Central memory CD8-positive, alpha-beta T cell (primary cell): ENCODE measurements at regions not wholly inside any gene's neighbourhood (a gene's known extent, or its start where the extent isn't known, plus 50 kb on each side); places are given as distances from the start of the nearest gene placed in this dataset.

Experiments
- ATAC-seq: fragments of 150-1000 bp; cut with Tn5 transposase; replicated peaks from 2 replicates; pipeline ENCODE4 v1.10.0; 2022; ENCODE audit warnings: mild to moderate bottlenecking, moderate FRiP score, moderate number of reproducible peaks; ENCODE audit not compliant: poor library complexity, severe bottlenecking; ENCODE audit errors: extremely low read depth
- DNase-seq, 2 donors: peaks; one replicate each; pipeline ENCODE4 v3.0.0; 2021; ENCODE audit warnings: low spot score in 2 of 2
- H3K27ac Mint-ChIP-seq: one replicate; pipeline ENCODE4 v1.8.0; 2022; ENCODE audit warnings: low read depth, mild to moderate bottlenecking, moderate library complexity, mixed read lengths
- H3K27me3 Mint-ChIP-seq: one replicate; pipeline ENCODE4 v1.8.0; 2022; ENCODE audit warnings: mixed read lengths
- H3K36me3 Mint-ChIP-seq: one replicate; pipeline ENCODE4 v1.8.0; 2022; ENCODE audit warnings: mild to moderate bottlenecking, moderate library complexity, mixed read lengths; ENCODE audit not compliant: insufficient read depth
- H3K4me1 Mint-ChIP-seq: one replicate; pipeline ENCODE4 v1.8.0; 2022; ENCODE audit warnings: mixed read lengths
- H3K4me3 Mint-ChIP-seq: one replicate; pipeline ENCODE4 v1.8.0; 2022; ENCODE audit warnings: mild to moderate bottlenecking, moderate library complexity, mixed read lengths
- H3K9me3 Mint-ChIP-seq: one replicate; pipeline ENCODE4 v1.8.0; 2022; ENCODE audit warnings: mixed read lengths

DNA sequence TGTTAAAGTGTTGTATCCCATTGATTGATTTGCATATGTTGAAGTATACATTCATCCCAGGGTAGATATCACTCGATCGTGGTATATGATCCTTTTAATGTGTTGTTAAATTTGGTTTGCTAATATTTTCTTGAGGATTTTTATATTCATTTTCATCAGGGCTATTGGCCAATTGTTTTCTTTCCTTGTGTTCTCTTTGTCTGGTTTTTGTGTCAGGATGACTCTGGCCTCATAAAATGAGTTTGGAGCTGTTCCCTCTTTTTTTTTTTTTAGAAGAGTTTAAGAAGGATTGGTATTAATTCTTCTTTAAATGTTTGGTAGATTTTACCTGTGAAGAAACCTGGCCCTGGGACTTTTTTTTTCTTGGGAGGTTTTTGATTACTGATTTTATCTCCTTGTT lies 303.5 kb upstream of the RTL1 start:
- Mint-ChIP-seq H3K27me3 (peaks cover 15% of the 10 kb centered on the region), H3K4me3 (no peak overlapping the region), H3K9me3 (peaks cover 31% of the 10 kb centered on the region), H3K36me3 (peaks cover 3% of the 10 kb centered on the region), H3K27ac (no peak overlapping the region), H3K4me1 (no peaks in the 10 kb centered on the region)
- DNase-seq (no peak), ATAC-seq (no peak)

DNA sequence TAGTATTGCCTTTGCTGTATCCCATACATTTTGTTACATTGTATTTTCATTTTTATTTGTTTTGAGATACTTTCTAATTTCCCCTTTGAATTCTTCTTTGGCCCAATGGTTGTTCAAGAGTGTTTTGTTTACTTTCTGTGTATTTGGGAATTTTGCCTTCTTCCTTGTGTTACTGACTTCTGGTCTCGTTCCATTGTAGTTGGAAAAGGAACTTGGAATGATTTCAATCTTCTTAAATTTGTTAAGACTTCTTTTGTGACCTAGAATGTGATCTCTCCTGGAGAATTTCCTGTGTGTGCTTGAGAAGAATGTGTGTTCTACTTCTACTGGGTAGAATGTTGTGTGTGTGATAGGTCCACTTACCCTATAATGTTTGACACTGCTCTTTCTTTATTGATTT lies 304.4 kb upstream of the RTL1 start:
- DNase-seq (no peak), ATAC-seq (no peak)
- no peak overlapping the region for H3K27ac Mint-ChIP-seq
- peaks cover 15% of the 10 kb centered on the region for H3K27me3 Mint-ChIP-seq
- H3K9me3 Mint-ChIP-seq, result peaks cover 34% of the 10 kb centered on the region
- H3K4me3 Mint-ChIP-seq, result no peak overlapping the region
- H3K36me3 Mint-ChIP-seq, result peaks cover 4% of the 10 kb centered on the region
- H3K4me1 Mint-ChIP-seq, result no peaks in the 10 kb centered on the region

DNA sequence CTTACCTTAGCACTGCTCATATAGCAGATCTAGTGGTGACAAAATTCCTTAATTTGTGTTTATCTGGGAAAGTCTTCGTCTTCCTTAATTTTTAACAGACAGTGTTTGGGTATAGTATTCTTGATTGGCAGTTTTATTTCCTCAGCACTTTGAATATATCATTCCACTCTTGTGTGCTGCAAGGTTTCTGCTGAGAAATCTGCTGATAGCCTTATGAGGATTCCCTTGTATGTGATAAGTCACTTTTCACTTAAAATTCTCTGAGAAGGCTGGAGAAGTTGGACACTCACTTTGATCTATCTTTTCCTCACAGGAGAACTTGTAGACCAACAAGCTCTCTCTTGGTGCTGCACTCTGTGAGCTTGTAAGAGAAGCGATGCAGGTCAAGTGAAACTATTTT lies 306.1 kb upstream of the RTL1 start:
- Mint-ChIP-seq H3K4me1 (no peaks in the 10 kb centered on the region), H3K27ac (no peak overlapping the region), H3K36me3 (peaks cover 4% of the 10 kb centered on the region), H3K27me3 (peaks cover 15% of the 10 kb centered on the region), H3K9me3 (peaks cover 23% of the 10 kb centered on the region), H3K4me3 (no peak overlapping the region)
- no peak for ATAC-seq
- DNase-seq, result no peak

DNA sequence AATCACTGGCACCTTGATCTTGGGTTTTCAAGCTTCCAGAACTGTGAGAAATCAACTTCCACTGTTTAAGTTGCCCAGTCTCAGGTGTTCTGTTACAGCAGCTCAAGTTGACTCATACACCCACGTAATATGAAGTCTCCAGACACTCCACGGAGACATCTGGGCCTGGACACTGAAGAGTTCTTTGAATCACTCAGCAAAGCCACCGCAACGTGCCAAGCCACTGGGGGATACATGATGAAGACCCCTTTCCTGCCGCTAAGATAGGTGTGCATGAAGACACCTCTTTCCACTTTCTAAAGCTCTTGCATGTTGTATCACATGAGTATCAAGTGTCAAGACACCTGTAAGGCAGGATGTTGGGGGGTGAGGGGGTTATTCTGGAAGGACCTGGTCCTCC lies 311.7 kb upstream of the RTL1 start:
- H3K27me3 Mint-ChIP-seq, result peaks cover 17% of the 10 kb centered on the region
- ATAC-seq, result no peak
- no peaks in the 10 kb centered on the region for H3K4me1 Mint-ChIP-seq
- H3K27ac Mint-ChIP-seq, result no peak overlapping the region
- no peak overlapping the region for H3K4me3 Mint-ChIP-seq
- H3K9me3 Mint-ChIP-seq, result peaks cover 12% of the 10 kb centered on the region
- no peak for DNase-seq
- peaks cover 4% of the 10 kb centered on the region for H3K36me3 Mint-ChIP-seq

DNA sequence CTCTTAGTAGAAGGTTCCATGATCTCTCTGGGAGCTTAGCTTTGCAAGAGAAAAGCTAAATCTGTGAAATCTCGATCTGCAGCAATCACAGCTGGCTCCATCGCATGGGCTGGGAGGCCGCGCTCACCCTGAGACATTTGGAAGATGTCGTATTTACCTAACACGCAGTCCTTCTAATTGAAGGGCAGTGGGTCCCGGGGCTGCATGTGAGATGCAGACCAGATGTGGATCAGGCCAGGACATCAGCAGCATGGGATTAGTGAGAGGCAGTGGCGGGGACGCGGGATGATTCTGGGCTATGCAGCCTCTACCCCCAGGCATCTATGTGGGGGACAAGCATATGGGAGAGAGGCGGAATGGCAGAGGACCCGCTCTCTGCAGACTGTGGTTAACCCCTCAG lies 312.4 kb upstream of the RTL1 start:
- no peak for DNase-seq
- H3K27ac Mint-ChIP-seq, result no peak overlapping the region
- peaks cover 12% of the 10 kb centered on the region for H3K9me3 Mint-ChIP-seq
- no peaks in the 10 kb centered on the region for H3K4me1 Mint-ChIP-seq
- peaks cover 24% of the 10 kb centered on the region for H3K27me3 Mint-ChIP-seq
- no peak for ATAC-seq
- peaks cover 4% of the 10 kb centered on the region for H3K36me3 Mint-ChIP-seq
- H3K4me3 Mint-ChIP-seq, result no peak overlapping the region

DNA sequence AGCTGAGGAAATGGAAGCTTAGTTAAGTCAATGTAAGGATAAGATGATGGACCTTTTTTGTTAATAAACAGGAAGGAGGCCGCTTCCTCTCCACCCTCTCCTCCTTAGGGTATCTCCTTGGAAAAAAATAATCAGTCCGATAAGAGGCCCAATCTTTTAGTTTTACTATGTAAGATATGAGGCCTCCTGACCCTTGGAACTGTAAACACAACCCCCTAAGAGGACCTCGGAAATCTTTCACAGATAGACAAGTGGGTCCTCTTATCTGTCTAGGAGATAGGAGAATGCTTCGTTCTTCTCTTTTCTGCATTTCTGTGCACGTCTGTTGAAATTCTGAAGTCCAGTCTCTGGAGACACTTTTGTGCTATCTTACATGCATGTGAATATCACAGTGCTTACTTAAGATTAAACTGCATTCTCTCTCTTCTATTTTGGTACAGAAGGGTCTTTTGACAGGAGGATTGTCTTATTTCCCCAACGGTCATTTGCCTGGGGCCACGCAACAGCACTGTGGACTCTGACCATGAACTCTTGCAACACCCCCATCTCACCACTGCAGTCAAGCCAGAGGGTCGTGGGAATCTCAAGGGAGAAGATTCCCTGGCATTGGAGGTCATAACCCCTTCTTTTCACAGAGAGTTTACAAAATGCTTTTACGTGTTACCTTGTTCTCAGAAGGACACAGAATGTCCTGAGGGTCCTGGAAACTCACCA lies 313.0 kb upstream of the RTL1 start:
- H3K4me3 Mint-ChIP-seq, result no peak overlapping the region
- ATAC-seq (no peak), DNase-seq (no peak)
- H3K27me3 Mint-ChIP-seq, result peaks cover 30% of the 10 kb centered on the region
- H3K4me1 Mint-ChIP-seq, result no peaks in the 10 kb centered on the region
- no peak overlapping the region for H3K27ac Mint-ChIP-seq
- H3K36me3 Mint-ChIP-seq, result peaks cover 2% of the 10 kb centered on the region
- peaks cover 12% of the 10 kb centered on the region for H3K9me3 Mint-ChIP-seq

DNA sequence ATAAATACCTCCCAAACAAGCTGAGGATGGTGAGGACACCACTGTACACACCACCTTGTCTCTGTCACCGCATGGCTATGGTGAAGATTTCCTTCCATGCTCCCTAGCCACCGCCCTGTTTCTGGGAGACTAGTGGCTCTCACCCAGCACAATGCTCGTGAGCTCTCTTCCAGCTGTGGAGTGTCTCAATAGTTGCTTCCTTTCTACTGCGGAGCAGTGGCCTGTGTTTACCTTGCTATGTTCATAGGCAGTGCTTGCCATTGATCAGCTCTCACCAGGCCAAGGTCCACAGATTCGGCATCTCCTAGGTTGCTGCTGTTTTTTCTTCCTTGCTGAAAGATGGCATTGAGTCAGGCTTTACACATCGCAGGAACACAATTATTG lies 313.6 kb upstream of the RTL1 start:
- no peak overlapping the region for H3K4me3 Mint-ChIP-seq
- H3K36me3 Mint-ChIP-seq, result peaks cover under 1% of the 10 kb centered on the region
- no peaks in the 10 kb centered on the region for H3K4me1 Mint-ChIP-seq
- DNase-seq (no peak), ATAC-seq (no peak)
- peaks cover 8% of the 10 kb centered on the region for H3K9me3 Mint-ChIP-seq
- peaks cover 34% of the 10 kb centered on the region for H3K27me3 Mint-ChIP-seq
- H3K27ac Mint-ChIP-seq, result no peak overlapping the region

DNA sequence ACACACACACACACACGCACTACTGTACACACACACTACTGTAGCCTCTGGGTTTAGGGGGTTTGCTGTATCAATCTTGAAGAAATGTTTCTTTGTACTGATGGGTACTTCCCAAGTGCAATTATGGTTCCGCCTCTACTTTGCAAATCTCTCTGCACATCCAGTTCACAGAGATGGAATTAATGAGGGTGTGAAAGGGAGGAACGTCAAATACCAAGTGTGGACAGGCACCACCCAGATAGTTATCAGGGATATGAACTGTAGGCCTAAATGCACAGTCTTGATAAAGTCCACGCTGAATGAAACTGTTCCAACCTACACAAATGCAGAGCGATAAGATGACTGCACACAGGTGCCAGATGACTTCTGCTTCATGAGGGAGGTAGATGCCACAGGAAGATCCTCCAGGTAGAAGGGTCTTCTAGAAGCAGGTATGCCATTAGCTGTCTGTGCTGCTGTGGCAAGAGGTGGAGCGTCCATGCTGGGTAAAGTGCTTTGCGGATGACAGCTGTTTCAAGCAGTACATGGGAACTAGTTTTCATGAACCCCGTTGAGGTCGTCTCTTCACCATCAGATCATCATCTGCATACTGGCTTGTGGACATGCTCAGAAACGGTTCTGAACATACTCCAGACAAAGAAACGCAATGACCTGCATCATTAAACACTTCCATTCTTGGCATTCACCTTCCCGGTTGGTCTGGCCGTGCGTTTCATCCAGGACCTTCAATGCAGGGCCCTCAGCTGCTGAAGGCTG lies 314.3 kb upstream of the RTL1 start:
- Mint-ChIP-seq H3K4me3 (no peak overlapping the region), H3K27ac (no peak overlapping the region), H3K36me3 (no peaks in the 10 kb centered on the region), H3K9me3 (peaks cover 5% of the 10 kb centered on the region), H3K27me3 (peaks cover 41% of the 10 kb centered on the region), H3K4me1 (no peaks in the 10 kb centered on the region)
- ATAC-seq (no peak), DNase-seq (no peak)

DNA sequence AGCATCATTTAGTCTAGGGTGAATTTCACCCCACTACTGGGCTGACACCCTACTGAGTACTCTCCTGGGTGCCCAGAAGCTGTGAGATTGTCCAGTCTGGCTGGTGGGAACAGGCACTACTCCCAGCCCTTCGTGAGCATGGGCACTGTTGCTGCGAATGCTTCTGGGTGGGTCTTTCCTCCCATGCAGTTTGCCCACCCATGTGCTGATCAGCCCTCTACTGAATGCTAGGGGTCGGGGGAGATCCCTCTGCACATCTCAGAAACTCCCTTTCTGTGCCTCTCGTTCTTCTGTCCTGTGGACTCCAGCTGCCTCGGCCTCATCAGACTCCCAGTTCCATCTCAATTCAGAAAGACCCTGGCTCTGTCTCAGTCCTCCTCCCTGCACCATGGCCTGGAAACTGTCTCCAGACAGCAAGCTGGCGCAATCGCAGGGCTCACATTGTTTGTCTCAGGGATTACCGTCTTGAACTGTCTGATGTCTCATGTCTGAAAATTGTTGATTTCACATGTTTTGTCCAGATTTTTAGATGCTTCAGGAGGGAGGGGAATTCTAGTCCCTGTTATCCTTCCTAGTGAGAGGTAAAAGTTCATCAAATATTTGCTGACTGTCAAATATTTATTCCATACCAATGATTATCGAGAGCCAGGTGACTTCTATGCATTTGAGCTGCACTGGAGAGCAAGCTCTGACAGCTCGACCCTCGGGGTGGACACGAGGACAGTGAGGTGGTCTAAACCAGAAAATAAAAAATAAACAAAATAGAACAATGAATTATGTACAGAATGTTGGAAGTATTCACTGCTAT lies 316.6 kb upstream of the RTL1 start:
- DNase-seq, result no peak
- peaks cover 2% of the 10 kb centered on the region for H3K9me3 Mint-ChIP-seq
- no peaks in the 10 kb centered on the region for H3K4me1 Mint-ChIP-seq
- ATAC-seq, result no peak
- H3K27ac Mint-ChIP-seq, result no peak overlapping the region
- H3K36me3 Mint-ChIP-seq, result no peaks in the 10 kb centered on the region
- H3K4me3 Mint-ChIP-seq, result no peak overlapping the region
- peaks cover 55% of the 10 kb centered on the region for H3K27me3 Mint-ChIP-seq

DNA sequence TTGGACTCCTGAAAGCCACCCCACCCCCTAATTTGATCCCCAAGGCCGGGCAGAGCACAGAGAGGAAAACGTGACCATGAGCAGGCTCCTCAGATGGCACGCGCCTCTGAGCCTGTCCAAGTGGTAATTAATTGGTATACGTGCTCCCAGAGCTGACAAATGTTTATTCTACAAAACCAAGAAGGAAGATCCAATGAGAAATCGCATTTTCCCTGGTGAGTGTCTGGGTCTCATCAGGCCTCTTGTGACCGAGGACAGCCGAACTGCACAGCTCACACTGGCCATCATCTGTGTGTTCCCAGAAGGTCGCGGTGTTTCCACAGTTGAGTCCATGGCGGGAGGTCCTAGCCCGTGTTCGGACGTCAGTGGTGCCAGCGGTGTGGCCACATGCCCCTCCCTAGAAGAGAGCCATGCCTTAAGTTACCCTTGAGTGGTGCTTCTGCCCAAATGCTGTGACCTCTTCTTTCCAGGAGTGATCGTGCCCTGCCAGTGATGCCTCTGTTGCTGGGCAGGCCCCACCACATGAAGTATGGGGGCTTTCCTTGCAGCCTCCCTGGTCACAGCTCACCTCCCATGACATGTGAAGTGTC lies 317.5 kb upstream of the RTL1 start:
- H3K27ac Mint-ChIP-seq, result no peak overlapping the region
- H3K9me3 Mint-ChIP-seq, result no peaks in the 10 kb centered on the region
- no peak overlapping the region for H3K4me3 Mint-ChIP-seq
- peak in 1 of 2 donors; percentile 6 for DNase-seq
- peaks cover 55% of the 10 kb centered on the region for H3K27me3 Mint-ChIP-seq
- no peaks in the 10 kb centered on the region for H3K36me3 Mint-ChIP-seq
- H3K4me1 Mint-ChIP-seq, result no peaks in the 10 kb centered on the region
- no peak for ATAC-seq

DNA sequence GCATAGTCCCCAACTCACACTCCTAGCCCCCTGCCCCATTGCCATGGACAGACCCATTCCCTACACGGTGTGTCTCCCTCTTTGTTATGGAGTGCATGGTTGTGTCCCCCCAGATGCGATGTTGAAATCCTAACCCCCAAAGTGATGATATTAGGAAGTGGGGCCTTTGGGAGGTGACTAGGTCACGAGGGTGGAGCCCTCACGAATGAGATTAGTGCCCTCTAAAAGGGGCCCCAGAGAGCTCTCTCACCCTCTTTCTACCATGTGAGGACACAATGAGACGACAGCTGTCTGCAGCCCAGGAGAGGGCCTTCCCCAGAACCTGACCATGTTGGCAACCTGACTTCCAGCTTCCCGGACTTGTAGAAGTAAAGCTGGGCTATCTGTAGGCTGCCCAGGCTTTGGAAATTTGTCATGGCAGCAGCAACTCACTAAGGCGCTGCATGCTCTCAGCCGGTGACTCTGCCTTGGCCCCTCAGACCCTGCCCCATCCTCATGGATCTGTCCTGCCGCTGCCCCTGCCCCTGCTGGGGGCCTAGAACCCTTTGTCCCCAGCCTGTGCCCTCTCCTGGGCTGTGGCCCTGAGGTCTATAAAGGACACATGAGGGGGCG lies 318.1 kb upstream of the RTL1 start:
- ATAC-seq (no peak), DNase-seq (no peak)
- Mint-ChIP-seq H3K27ac (no peak overlapping the region), H3K4me3 (no peak overlapping the region), H3K27me3 (peaks cover 57% of the 10 kb centered on the region), H3K36me3 (no peaks in the 10 kb centered on the region), H3K9me3 (no peaks in the 10 kb centered on the region), H3K4me1 (no peaks in the 10 kb centered on the region)

DNA sequence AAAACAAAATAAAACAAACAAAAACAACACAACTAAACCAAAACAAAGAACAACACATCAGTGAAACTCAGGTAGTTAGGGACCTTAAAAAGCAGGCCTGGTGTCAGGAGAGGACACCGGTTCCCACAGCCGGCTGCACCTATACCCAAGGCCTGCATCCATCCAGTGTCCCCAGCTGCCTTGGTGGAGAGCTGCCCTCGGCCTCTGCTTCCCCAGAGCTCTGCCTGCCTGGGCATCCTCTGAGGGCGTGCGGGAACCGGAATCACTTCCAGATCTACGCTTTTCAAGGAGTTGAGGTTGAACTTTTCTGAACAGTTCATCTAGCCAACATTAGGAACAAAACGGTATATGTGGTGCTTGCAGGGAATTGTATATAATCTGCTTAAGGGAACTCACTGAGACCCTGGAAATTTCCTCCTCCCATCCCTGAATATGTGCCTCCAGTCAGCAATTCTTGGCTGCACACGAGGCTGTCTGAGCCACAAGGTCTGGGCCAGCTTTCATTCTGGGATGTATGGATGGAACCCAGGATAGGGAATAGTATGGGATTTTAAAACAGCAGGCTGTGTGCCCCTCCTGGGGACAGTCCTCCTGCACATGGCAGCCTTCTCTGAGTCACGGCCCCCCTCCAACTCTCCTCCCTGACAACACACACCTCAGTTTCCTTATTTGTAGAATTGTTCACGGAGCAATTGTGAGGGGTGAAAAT lies 319.0 kb upstream of the RTL1 start:
- Mint-ChIP-seq H3K9me3 (no peaks in the 10 kb centered on the region), H3K27me3 (peaks cover 66% of the 10 kb centered on the region), H3K36me3 (no peaks in the 10 kb centered on the region), H3K27ac (no peak overlapping the region), H3K4me3 (no peak overlapping the region), H3K4me1 (no peaks in the 10 kb centered on the region)
- DNase-seq (peak in 1 of 2 donors; percentile 2), ATAC-seq (no peak)
